A549 (cell line): ENCODE measurements at regions not wholly inside any gene's neighbourhood (a gene's known extent, or its start where the extent isn't known, plus 50 kb on each side); places are given as distances from the start of the nearest gene placed in this dataset.

Source experiments
- ATAC-seq, 2 experiments: fragments of 200-7000 bp in 1 of 2; fragments of >200 bp in 1 of 2; cut with Nextera tagmentation in 1 of 2; cut with Tn5 transposase in 1 of 2; 3 replicates each; pipeline versions ENCODE4 v1.8.0 to v1.9.1; 2018 to 2020; ENCODE audit warnings: mild to moderate bottlenecking in 1 of 2, moderate library complexity in 1 of 2
- CTCF ChIA-PET: fragments of 300-600 bp; sonication (Branson Sonifier 250); formaldehyde crosslinking; extraction: SDS; loops from one replicate; lab custom pipeline; 2021; ENCODE audit warnings: antibody characterized with exemption, inconsistent platforms; lab: Yijun Ruan, JAX
- POLR2A ChIA-PET: fragments of 350-600 bp; formaldehyde crosslinking; extraction: SDS; loops from one replicate; lab custom pipeline; 2021; ENCODE audit warnings: antibody characterized with exemption, inconsistent platforms; lab: Yijun Ruan, JAX
- DNase-seq, 2 experiments: peaks; one replicate each; pipeline versions ENCODE4 v3.0.0 to v3.0.0-alpha.2; 2011 to 2016; ENCODE audit warnings: low read depth in 1 of 2, low spot score in 1 of 2
- FAIRE-seq: peaks from 2 replicates; lab custom pipeline; 2011; peaks lifted over from hg19 to GRCh38; lab: Jason Lieb, UNC
- H3K27ac ChIP-seq, 2 experiments: fragments of >200 bp; sonication (Bioruptor Twin); formaldehyde crosslinking; 3 replicates each; pipeline ENCODE4 v1.5.1; 2016 to 2017
- H3K4me1 ChIP-seq: fragments of >200 bp; sonication (Bioruptor Twin); formaldehyde crosslinking; 3 replicates; pipeline ENCODE4 v1.6.1; 2016
- H3K4me2 ChIP-seq: fragments of >200 bp; sonication (Bioruptor Twin); formaldehyde crosslinking; 3 replicates; pipeline ENCODE4 v1.6.1; 2016
- H3K4me3 ChIP-seq: fragments of >200 bp; sonication (Bioruptor Twin); formaldehyde crosslinking; 3 replicates; pipeline ENCODE4 v1.5.1; 2016
- H3K9me3 ChIP-seq: fragments of >200 bp; sonication (Bioruptor Twin); formaldehyde crosslinking; 3 replicates; pipeline ENCODE4 v1.6.1; 2016
- BHLHE40 ChIP-seq: IDR thresholded peaks from 2 replicates; pipeline ENCODE4 v1.6.1; 2012; ENCODE audit warnings: low read depth, low read length, inconsistent platforms
- CBX2 ChIP-seq: fragments of 200-600 bp; sonication (generic); IDR thresholded peaks from 2 replicates; pipeline ENCODE4 v1.6.1; 2016; ENCODE audit warnings: low read depth, mild to moderate bottlenecking, borderline replicate concordance
- EHMT2 ChIP-seq: fragments of 200-600 bp; sonication (generic); IDR thresholded peaks from 2 replicates; pipeline ENCODE4 v1.6.1; 2016; ENCODE audit warnings: antibody characterized with exemption, low read depth, mild to moderate bottlenecking, moderate library complexity
- EP300 ChIP-seq, 2 experiments: fragments of >200 bp; sonication (Bioruptor Twin); formaldehyde crosslinking; IDR thresholded peaks; 2 replicates in 1 of 2; 3 replicates in 1 of 2; pipeline ENCODE4 v1.6.1; 2016 to 2017
- FOSB ChIP-seq: fragments of 250-450 bp; sonication (Bioruptor Pico); IDR thresholded peaks from 2 replicates; pipeline ENCODE4 v1.5.0; 2020; ENCODE audit warnings: mild to moderate bottlenecking, moderate library complexity
- FOSL2 ChIP-seq, 2 experiments: fragments of 450-650 bp in 1 of 2; fragments of >200 bp in 1 of 2; sonication (Bioruptor Twin) in 1 of 2; formaldehyde crosslinking; IDR thresholded peaks; 2 replicates each; pipeline versions ENCODE4 v1.5.0 to v1.6.1; 2016 to 2020; ENCODE audit warnings: mild to moderate bottlenecking in 1 of 2, moderate library complexity in 1 of 2
- GATA3 ChIP-seq: IDR thresholded peaks from 2 replicates; pipeline ENCODE4 v1.6.1; 2012; ENCODE audit warnings: borderline replicate concordance
- HDAC2 ChIP-seq: fragments of 200-600 bp; sonication (generic); IDR thresholded peaks from 2 replicates; pipeline ENCODE4 v1.6.1; 2016
- HOXA7 ChIP-seq: fragments of 250-450 bp; sonication (Bioruptor Pico); IDR thresholded peaks from 2 replicates; pipeline ENCODE4 v1.5.0; 2020; ENCODE audit warnings: mild to moderate bottlenecking, moderate library complexity
- JUNB ChIP-seq: fragments of >200 bp; sonication (Bioruptor Twin); formaldehyde crosslinking; IDR thresholded peaks from 2 replicates; pipeline ENCODE4 v1.6.1; 2016
- KDM1A ChIP-seq: fragments of 200-600 bp; sonication (generic); IDR thresholded peaks from 2 replicates; pipeline ENCODE4 v1.6.1; 2016; ENCODE audit warnings: low read depth, mild to moderate bottlenecking
- KDM5A ChIP-seq: fragments of 200-600 bp; sonication (generic); IDR thresholded peaks from 2 replicates; pipeline ENCODE4 v1.6.1; 2016; ENCODE audit warnings: antibody characterized with exemption, mild to moderate bottlenecking
- MYC ChIP-seq: IDR thresholded peaks from 2 replicates; pipeline ENCODE4 v1.6.1; 2012; ENCODE audit warnings: mild to moderate bottlenecking, inconsistent platforms, low read length, improper control_type of control experiment, borderline replicate concordance
- NFE2L2 ChIP-seq: fragments of 150-350 bp; conservative IDR thresholded peaks from 2 replicates; pipeline ENCODE4 v1.6.1; 2014; ENCODE audit warnings: low read length
- NR3C1 ChIP-seq: fragments of >200 bp; sonication (Bioruptor Twin); formaldehyde crosslinking; IDR thresholded peaks from 3 replicates; pipeline ENCODE4 v1.6.1; 2017
- POLR2A ChIP-seq: IDR thresholded peaks from 2 replicates; pipeline ENCODE4 v1.6.1; 2012; ENCODE audit warnings: mild to moderate bottlenecking, low read length
- POLR2AphosphoS2 ChIP-seq: conservative IDR thresholded peaks from 2 replicates; pipeline ENCODE4 v1.6.1; 2012; ENCODE audit warnings: low read length, improper control_type of control experiment, inconsistent platforms
- RAD21 ChIP-seq, 2 experiments: fragments of >200 bp in 1 of 2; sonication (Bioruptor Twin) in 1 of 2; formaldehyde crosslinking in 1 of 2; IDR thresholded peaks in 1 of 2; conservative IDR thresholded peaks in 1 of 2; 2 replicates in 1 of 2; 3 replicates in 1 of 2; pipeline ENCODE4 v1.6.1; 2012 to 2018; ENCODE audit warnings: inconsistent platforms in 1 of 2
- RFX5 ChIP-seq: fragments of 450-650 bp; IDR thresholded peaks from 2 replicates; pipeline ENCODE4 v1.7.1; 2014; ENCODE audit warnings: antibody characterized with exemption, mild to moderate bottlenecking, moderate library complexity
- SMC3 ChIP-seq: fragments of >200 bp; sonication (Bioruptor Twin); formaldehyde crosslinking; IDR thresholded peaks from 3 replicates; pipeline ENCODE4 v1.6.1; 2018; ENCODE audit warnings: inconsistent platforms
- SREBF2 ChIP-seq: fragments of 450-650 bp; IDR thresholded peaks from 2 replicates; pipeline ENCODE4 v1.6.1; 2014; ENCODE audit warnings: mild to moderate bottlenecking, moderate library complexity
- TFCP2L1 ChIP-seq: fragments of 250-450 bp; sonication (Bioruptor Pico); IDR thresholded peaks from 2 replicates; pipeline ENCODE4 v1.5.0; 2021; ENCODE audit warnings: mild to moderate bottlenecking
- ZC3H11A ChIP-seq: fragments of 450-650 bp; IDR thresholded peaks from 2 replicates; pipeline ENCODE4 v1.6.1; 2014; ENCODE audit warnings: antibody characterized with exemption, mild to moderate bottlenecking
- ZNF302 ChIP-seq: fragments of 250-450 bp; sonication (Bioruptor Pico); IDR thresholded peaks from 2 replicates; pipeline ENCODE4 v1.9.0; 2021; ENCODE audit warnings: inconsistent platforms, mild to moderate bottlenecking, moderate library complexity
- ZSCAN20 ChIP-seq: fragments of 250-450 bp; sonication (Bioruptor Pico); IDR thresholded peaks from 2 replicates; pipeline ENCODE4 v1.8.0; 2022; ENCODE audit warnings: mild to moderate bottlenecking, moderate library complexity
- WGBS: methylation state at CpG from one replicate; pipeline ENCODE4 v1.1.6; 2017; ENCODE audit errors: missing lambda C conversion rate; 5-methylcytosine and 5-hydroxymethylcytosine counted together
- TF ChIP-seq, protein P1 (sequence below): IDR thresholded peaks from 2 replicates; pipeline ENCODE4 v1.6.1; 2012
- TF ChIP-seq, protein P2 (sequence below): fragments of >200 bp; sonication (Bioruptor Twin); formaldehyde crosslinking; IDR thresholded peaks from 2 replicates; pipeline ENCODE4 v1.6.1; 2016
- TF ChIP-seq, protein P3 (sequence below): fragments of 450-650 bp; IDR thresholded peaks from 2 replicates; pipeline ENCODE4 v1.6.1; 2014; ENCODE audit warnings: antibody characterized with exemption
- TF ChIP-seq, protein P4 (sequence below): fragments of 250-450 bp; sonication (Bioruptor Pico); IDR thresholded peaks from 2 replicates; pipeline ENCODE4 v1.5.0; 2021; ENCODE audit warnings: mild to moderate bottlenecking, moderate library complexity, borderline replicate concordance

DNA sequence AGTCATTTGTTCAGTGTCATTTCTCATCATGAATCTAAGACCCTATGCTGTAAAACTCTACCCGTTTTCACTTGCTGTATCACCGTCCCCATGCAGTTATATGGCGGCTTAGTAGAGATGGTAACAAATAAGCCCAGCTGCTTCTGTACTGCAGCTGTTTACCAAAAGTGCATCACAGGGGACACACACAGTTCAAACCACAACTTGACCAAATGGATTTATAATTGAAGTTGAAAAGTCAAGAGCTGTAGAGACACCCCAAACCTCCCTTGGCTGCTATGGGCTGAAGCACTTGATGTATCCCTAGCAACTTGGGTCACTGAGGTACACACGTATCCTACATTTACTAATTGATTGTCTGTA lies 219.0 kb upstream of the FGF13 start:
- peak; percentile 18 for FAIRE-seq
- CTCF ChIA-PET = no interaction called here

DNA sequence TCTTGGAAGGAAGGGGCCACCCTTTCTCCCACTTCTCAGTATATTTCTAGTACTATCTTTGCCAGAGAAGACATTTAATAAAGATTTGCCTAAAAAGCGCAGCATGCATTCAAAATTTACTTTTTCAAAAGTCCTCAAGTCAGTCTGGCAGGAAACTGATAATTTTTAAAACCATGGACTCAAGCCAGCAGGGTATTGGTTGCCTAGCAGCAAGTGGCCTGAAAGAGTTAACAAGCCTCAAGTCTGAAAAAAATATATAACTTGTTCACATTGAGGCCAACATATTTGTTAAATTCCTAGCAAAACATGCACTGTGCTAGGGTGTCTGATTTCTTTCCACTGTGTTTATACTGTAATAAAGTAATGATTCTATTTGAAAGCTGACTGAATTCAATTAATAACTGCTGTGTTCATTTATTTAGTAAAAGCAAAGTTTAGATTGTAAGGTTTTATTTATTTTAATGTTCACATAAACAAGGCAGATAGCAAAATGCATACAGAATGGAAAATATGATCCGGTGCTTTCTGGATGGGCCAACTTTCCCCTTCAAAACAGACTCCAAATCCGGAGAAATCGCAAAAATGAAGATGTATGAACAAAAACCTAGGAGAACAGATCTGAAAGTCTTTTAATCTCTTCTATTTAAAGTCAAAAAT lies 218.5 kb upstream of the FGF13 start:
- TF ChIP-seq ZSCAN20 (CRISPR knock-in tag) (no peak), POLR2A (no peak), RAD21 (conservative IDR thresholded peaks at IDR 0.05 in 1 of 2, IDR thresholded peaks at IDR 0.05 in 1 of 2) (no peak), POLR2AphosphoS2 (no peak)
- CTCF ChIA-PET = no interaction called here
- no peaks in the 10 kb centered on the region for H3K9me3 ChIP-seq
- POLR2A ChIA-PET = no interaction called here
- WGBS = 2% methylated on average over 4 of the region's 4 CpGs
- H3K4me3 ChIP-seq = no peak overlapping the region
- ATAC-seq = no peak
- no peak for FAIRE-seq
- H3K4me1 ChIP-seq = 0 out of 3 replicates have a peak, but pooled peaks cover 3% of the 10 kb centered on the region
- no peak for DNase-seq
- H3K27ac ChIP-seq = no peak overlapping the region
- H3K4me2 ChIP-seq = no peak overlapping the region

More for the DNA sequence above, 219.0 kb upstream of the FGF13 start:
- TF ChIP-seq, protein P1, sequence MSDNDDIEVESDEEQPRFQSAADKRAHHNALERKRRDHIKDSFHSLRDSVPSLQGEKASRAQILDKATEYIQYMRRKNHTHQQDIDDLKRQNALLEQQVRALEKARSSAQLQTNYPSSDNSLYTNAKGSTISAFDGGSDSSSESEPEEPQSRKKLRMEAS = no peak
- TF ChIP-seq RFX5 (no peak), TFCP2L1 (CRISPR knock-in tag) (no peak), HOXA7 (no peak), SMC3 (no peak), EHMT2 (no peak), KDM5A (no peak), RAD21 (conservative IDR thresholded peaks at IDR 0.05 in 1 of 2, IDR thresholded peaks at IDR 0.05 in 1 of 2) (no peak), NFE2L2 (no peak), NR3C1 (no peak), CBX2 (no peak), FOSL2 (IDR thresholded peaks at IDR 0.05) (no peak), FOSL2 (CRISPR knock-in tag; IDR thresholded peaks at IDR 0.05) (no peak)
- TF ChIP-seq, protein P2, sequence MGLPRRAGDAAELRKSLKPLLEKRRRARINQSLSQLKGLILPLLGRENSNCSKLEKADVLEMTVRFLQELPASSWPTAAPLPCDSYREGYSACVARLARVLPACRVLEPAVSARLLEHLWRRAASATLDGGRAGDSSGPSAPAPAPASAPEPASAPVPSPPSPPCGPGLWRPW = no peak
- TF ChIP-seq, protein P3, sequence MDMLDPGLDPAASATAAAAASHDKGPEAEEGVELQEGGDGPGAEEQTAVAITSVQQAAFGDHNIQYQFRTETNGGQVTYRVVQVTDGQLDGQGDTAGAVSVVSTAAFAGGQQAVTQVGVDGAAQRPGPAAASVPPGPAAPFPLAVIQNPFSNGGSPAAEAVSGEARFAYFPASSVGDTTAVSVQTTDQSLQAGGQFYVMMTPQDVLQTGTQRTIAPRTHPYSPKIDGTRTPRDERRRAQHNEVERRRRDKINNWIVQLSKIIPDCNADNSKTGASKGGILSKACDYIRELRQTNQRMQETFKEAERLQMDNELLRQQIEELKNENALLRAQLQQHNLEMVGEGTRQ = no peak
- DNase-seq (no peak), ATAC-seq (no peak)
- POLR2A ChIA-PET = no interaction called here
- Histone ChIP-seq H3K4me3 (no peak overlapping the region), H3K4me2 (no peak overlapping the region), H3K27ac (no peak overlapping the region), H3K9me3 (no peaks in the 10 kb centered on the region), H3K4me1 (0 out of 3 replicates have a peak, but pooled peaks cover 2% of the 10 kb centered on the region)
- WGBS = 26% methylated on average over 4 of the region's 4 CpGs

DNA sequence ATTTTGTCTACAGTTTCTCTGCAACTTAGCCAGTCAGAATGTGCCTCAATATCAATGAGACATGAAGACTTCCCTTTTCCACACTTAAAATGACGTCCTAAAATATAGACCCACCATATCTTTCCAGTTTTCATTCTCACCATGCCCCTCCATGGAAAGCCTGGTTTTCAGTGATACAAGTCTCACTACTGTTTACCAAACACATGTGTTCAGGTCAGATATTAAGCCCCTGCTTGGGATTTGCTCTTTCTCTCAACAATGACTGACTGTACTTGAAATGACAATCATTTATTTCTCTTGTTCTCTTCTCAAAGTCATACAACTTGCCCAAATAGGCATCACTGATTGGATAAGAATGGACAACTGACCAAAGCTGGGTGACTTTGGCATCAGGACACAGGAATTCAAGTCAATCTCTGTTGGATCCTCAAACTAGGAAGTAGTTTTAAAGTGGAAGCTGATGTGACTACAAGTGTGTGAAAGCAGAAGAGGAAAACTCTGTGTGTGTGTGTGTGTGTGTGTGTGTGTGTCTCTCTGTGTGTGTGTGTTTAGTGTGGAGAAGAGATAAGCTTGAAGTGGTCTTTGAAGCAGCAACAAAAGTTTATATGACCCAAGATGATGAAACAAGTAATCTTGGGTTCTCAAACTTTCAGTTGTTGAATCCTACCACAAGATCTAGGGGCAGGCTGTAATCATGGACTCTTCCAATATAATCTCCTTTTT lies 217.4 kb upstream of the FGF13 start:
- H3K9me3 ChIP-seq = no peaks in the 10 kb centered on the region
- WGBS = 0% methylated on average over 1 of the region's 1 CpG
- no peak for ATAC-seq
- no peak for FAIRE-seq
- 0 out of 3 replicates have a peak, but pooled peaks cover 3% of the 10 kb centered on the region for H3K4me1 ChIP-seq
- H3K27ac ChIP-seq = no peak overlapping the region
- no peak for DNase-seq
- no peak overlapping the region for H3K4me2 ChIP-seq
- H3K4me3 ChIP-seq = no peak overlapping the region
- TF ChIP-seq MYC (no peak), HDAC2 (no peak), JUNB (no peak), ZNF302 (CRISPR knock-in tag) (no peak), ZC3H11A (no peak), GATA3 (no peak), FOSB (CRISPR knock-in tag) (no peak), KDM5A (no peak), KDM1A (no peak), EP300 (IDR thresholded peaks at IDR 0.05) (no peak), RAD21 (conservative IDR thresholded peaks at IDR 0.05 in 1 of 2, IDR thresholded peaks at IDR 0.05 in 1 of 2) (no peak), SREBF2 (no peak), BHLHE40 (no peak)
- TF ChIP-seq, protein P4, sequence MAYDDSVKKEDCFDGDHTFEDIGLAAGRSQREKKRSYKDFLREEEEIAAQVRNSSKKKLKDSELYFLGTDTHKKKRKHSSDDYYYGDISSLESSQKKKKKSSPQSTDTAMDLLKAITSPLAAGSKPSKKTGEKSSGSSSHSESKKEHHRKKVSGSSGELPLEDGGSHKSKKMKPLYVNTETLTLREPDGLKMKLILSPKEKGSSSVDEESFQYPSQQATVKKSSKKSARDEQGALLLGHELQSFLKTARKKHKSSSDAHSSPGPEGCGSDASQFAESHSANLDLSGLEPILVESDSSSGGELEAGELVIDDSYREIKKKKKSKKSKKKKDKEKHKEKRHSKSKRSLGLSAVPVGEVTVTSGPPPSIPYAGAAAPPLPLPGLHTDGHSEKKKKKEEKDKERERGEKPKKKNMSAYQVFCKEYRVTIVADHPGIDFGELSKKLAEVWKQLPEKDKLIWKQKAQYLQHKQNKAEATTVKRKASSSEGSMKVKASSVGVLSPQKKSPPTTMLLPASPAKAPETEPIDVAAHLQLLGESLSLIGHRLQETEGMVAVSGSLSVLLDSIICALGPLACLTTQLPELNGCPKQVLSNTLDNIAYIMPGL (CRISPR knock-in tag) = no peak
- TF ChIP-seq, protein P2 = no peak
- POLR2A ChIA-PET = no interaction called here
- CTCF ChIA-PET = no interaction called here
